ENCODE measurements at regions not wholly inside any gene's neighbourhood (a gene's known extent, or its start where the extent isn't known, plus 50 kb on each side); places are given as distances from the start of the nearest gene placed in this dataset.
A peak's percentile ranks its signal among the peaks of the same experiment; 100 is the strongest.

GRCh38 chr9:72471096-72471495 lies 50.3 kb upstream of the TMC1 start:
- ChIA-PET CTCF (interaction anchor here (1.2 to 1.6 kb wide), 2 partner anchors 10 to 11 kb away, joined by 4 read pairs; no protein-coding TSS in a partner anchor), POLR2A (interaction anchor here (1.2 kb wide), 1 partner anchor 106 kb away, joined by 6 read pairs; the partner anchor contains the start of gene ZFAND5)
- ATAC-seq: no peak
- Histone ChIP-seq H3K4me2 (no peak overlapping the region), H3K4me3 (no peak overlapping the region), H3K4me1 (peaks cover 26% of the 10 kb centered on the region), H3K9me3 (no peaks in the 10 kb centered on the region), H3K27ac (no peak overlapping the region)
- 75% methylated on average over 2 of the region's 2 CpGs for WGBS (ENCODE audit: missing lambda C conversion rate)
- no peak for TF ChIP-seq ELK1 (IDR thresholded peaks at IDR 0.05; ENCODE audit: low read depth, low read length)
- no peak for TF ChIP-seq FOSL2 (IDR thresholded peaks at IDR 0.05)
- no peak for TF ChIP-seq FOSL2 (CRISPR knock-in tag; IDR thresholded peaks at IDR 0.05)
- FAIRE-seq: no peak
- no peak for DNase-seq (ENCODE audit: low read depth in 1 of 2, low spot score in 1 of 2)

- FAIRE-seq (no peak), ATAC-seq (no peak), DNase-seq (ENCODE audit: low read depth in 1 of 2, low spot score in 1 of 2) (no peak)
- Histone ChIP-seq H3K4me3 (no peak overlapping the region), H3K4me2 (no peak overlapping the region), H3K9me3 (no peaks in the 10 kb centered on the region), H3K27ac (peak overlapping the region in 1 of 2 experiments; percentile 53; a peak in 3 of 6 replicates), H3K4me1 (peaks cover 26% of the 10 kb centered on the region)
- CTCF ChIA-PET: interaction anchor here (1.0 kb wide), 1 partner anchor 188 kb away, joined by 3 read pairs; no protein-coding TSS in a partner anchor
- POLR2A ChIA-PET: interaction anchor here (0.5 to 0.9 kb wide), 2 partner anchors 36 to 102 kb away, joined by 3 to 4 read pairs; no protein-coding TSS in a partner anchor
- TF ChIP-seq ESRRA (IDR thresholded peaks at IDR 0.05; ENCODE audit: borderline replicate concordance, low read length) (no peak), HEYL (CRISPR knock-in tag; IDR thresholded peaks at IDR 0.05) (no peak), MAZ (IDR thresholded peaks at IDR 0.05; ENCODE audit: borderline replicate concordance, low read depth, low read length) (no peak), FOSB (CRISPR knock-in tag; IDR thresholded peaks at IDR 0.05) (no peak), GATA3 (IDR thresholded peaks at IDR 0.05; ENCODE audit: borderline replicate concordance) (no peak), CTCF (IDR thresholded peaks at IDR 0.05) (no peak), CBX8 (IDR thresholded peaks at IDR 0.05) (no peak), KDM1A (IDR thresholded peaks at IDR 0.05; ENCODE audit: low read depth) (no peak), RNF2 (IDR thresholded peaks at IDR 0.05; ENCODE audit: borderline replicate concordance, low read depth) (no peak), ZC3H11A (IDR thresholded peaks at IDR 0.05) (no peak), ATOH8 (CRISPR knock-in tag; IDR thresholded peaks at IDR 0.05; ENCODE audit: low read depth) (no peak)
- 88% methylated on average over 8 of the region's 8 CpGs for WGBS (ENCODE audit: missing lambda C conversion rate)
Observed at GRCh38 chr9:72467766-72468738, 53.4 kb upstream of the TMC1 start.

GRCh38 chr9:72465593-72465984 lies 55.8 kb upstream of the TMC1 start:
- peaks cover 50% of the 10 kb centered on the region for H3K4me1 ChIP-seq
- no peaks in the 10 kb centered on the region for H3K9me3 ChIP-seq
- no peak for FAIRE-seq
- ChIA-PET CTCF (interaction anchor here (0.9 to 1.3 kb wide), 3 partner anchors 18 to 184 kb away, joined by 3 read pairs; no protein-coding TSS in a partner anchor), POLR2A (interaction anchor here (1.5 kb wide), 1 partner anchor 100 kb away, joined by 6 read pairs; the partner anchor contains the start of gene ZFAND5)
- no peak overlapping the region for H3K4me3 ChIP-seq
- no peak for ATAC-seq
- 81% methylated on average over 3 of the region's 3 CpGs for WGBS (ENCODE audit: missing lambda C conversion rate)
- no peak for DNase-seq (ENCODE audit: low read depth in 1 of 2, low spot score in 1 of 2)
- peak overlapping the region; percentile 6; the same call in 1 of the 3 replicates for H3K4me2 ChIP-seq
- peak overlapping the region; percentile 3 to 48; a peak in 3 of 6 replicates for H3K27ac ChIP-seq
- no peak for TF ChIP-seq ZC3H11A (IDR thresholded peaks at IDR 0.05)
- TF ChIP-seq RARB (CRISPR knock-in tag; IDR thresholded peaks at IDR 0.05): no peak
- TF ChIP-seq HEYL (CRISPR knock-in tag; IDR thresholded peaks at IDR 0.05): no peak
- TF ChIP-seq REST (IDR thresholded peaks at IDR 0.05): no peak
- no peak for TF ChIP-seq MAZ (IDR thresholded peaks at IDR 0.05; ENCODE audit: borderline replicate concordance, low read depth, low read length)
- no peak for TF ChIP-seq NFE2L2 (conservative IDR thresholded peaks at IDR 0.05; ENCODE audit: low read length)
- TF ChIP-seq KDM1A (IDR thresholded peaks at IDR 0.05; ENCODE audit: low read depth): no peak
- no peak for TF ChIP-seq RFX5 (IDR thresholded peaks at IDR 0.05)
- TF ChIP-seq GATA3 (IDR thresholded peaks at IDR 0.05; ENCODE audit: borderline replicate concordance): no peak
- no peak for TF ChIP-seq BHLHE40 (IDR thresholded peaks at IDR 0.05; ENCODE audit: low read depth, low read length)
- TF ChIP-seq RAD21 (conservative IDR thresholded peaks at IDR 0.05 in 1 of 2, IDR thresholded peaks at IDR 0.05 in 1 of 2): no peak
- TF ChIP-seq JUN (IDR thresholded peaks at IDR 0.05): no peak
- no peak for TF ChIP-seq KDM5A (IDR thresholded peaks at IDR 0.05)
- no peak for TF ChIP-seq POLR2A (IDR thresholded peaks at IDR 0.05; ENCODE audit: low read length)
- TF ChIP-seq FOSL2 (IDR thresholded peaks at IDR 0.05): no peak
- no peak for TF ChIP-seq FOSL2 (CRISPR knock-in tag; IDR thresholded peaks at IDR 0.05)
- TF ChIP-seq POLR2AphosphoS2 (conservative IDR thresholded peaks at IDR 0.05; ENCODE audit: low read length): no peak
